WERI-Rb-1 (cell line): ENCODE measurements at regions not wholly inside any gene's neighbourhood (a gene's known extent, or its start where the extent isn't known, plus 50 kb on each side); places are given as distances from the start of the nearest gene placed in this dataset.

Source experiments
- DNase-seq: peaks from one replicate; pipeline ENCODE4 v3.0.0-alpha.2; 2020
- H3K27ac ChIP-seq: fragments of 250-450 bp; sonication (Bioruptor Pico); 2 replicates; pipeline ENCODE4 v1.5.1; 2020; ENCODE audit warnings: mild to moderate bottlenecking, moderate library complexity
- H3K27me3 ChIP-seq: fragments of 250-450 bp; sonication (Bioruptor Pico); 2 replicates; pipeline ENCODE4 v1.5.1; 2021; ENCODE audit warnings: mild to moderate bottlenecking, low read depth, moderate library complexity; ENCODE audit not compliant: insufficient read depth, severe bottlenecking
- H3K36me3 ChIP-seq: fragments of 250-450 bp; sonication (Bioruptor Pico); 2 replicates; pipeline ENCODE4 v1.5.1; 2020; ENCODE audit warnings: mild to moderate bottlenecking, moderate library complexity
- H3K4me3 ChIP-seq: 2 replicates; pipeline ENCODE4 v1.5.1; 2011; ENCODE audit warnings: low read depth, mild to moderate bottlenecking, control low read depth, low read length
- H3K9me3 ChIP-seq: fragments of 250-450 bp; sonication (Bioruptor Pico); 2 replicates; pipeline ENCODE4 v1.5.1; 2021; ENCODE audit warnings: mild to moderate bottlenecking, moderate library complexity; ENCODE audit not compliant: severe bottlenecking
- TF ChIP-seq, protein P1 (sequence below): IDR thresholded peaks from 2 replicates; pipeline ENCODE4 v1.5.1; 2011; ENCODE audit warnings: low read depth, mild to moderate bottlenecking, control low read depth, inconsistent platforms, low read length

DNA sequence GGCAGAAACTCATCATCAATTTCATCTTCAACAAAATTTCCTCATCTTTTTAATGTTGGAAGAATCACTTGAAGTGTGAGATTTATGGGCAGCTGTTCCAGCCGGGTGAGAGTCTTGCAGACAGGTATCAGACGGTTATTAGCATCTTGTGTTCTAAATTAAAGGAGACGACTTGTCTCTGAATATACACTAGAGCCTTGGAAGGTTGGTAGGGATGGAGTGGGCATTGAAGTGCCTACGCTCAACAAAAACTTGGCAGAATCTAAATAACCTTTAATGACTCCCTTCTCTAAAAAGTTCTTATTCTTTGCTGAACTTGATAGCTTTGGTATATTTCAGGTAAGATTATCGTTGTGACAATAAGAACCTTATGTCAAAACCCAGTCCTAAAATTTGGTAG is 111.5 kb upstream of the MAGI3 start:
- Histone ChIP-seq H3K9me3 (no peaks in the 10 kb centered on the region), H3K27ac (no peak overlapping the region), H3K4me3 (no peak overlapping the region), H3K27me3 (no peaks in the 10 kb centered on the region), H3K36me3 (no peaks in the 10 kb centered on the region)
- no peak for DNase-seq
- TF ChIP-seq, protein P1, sequence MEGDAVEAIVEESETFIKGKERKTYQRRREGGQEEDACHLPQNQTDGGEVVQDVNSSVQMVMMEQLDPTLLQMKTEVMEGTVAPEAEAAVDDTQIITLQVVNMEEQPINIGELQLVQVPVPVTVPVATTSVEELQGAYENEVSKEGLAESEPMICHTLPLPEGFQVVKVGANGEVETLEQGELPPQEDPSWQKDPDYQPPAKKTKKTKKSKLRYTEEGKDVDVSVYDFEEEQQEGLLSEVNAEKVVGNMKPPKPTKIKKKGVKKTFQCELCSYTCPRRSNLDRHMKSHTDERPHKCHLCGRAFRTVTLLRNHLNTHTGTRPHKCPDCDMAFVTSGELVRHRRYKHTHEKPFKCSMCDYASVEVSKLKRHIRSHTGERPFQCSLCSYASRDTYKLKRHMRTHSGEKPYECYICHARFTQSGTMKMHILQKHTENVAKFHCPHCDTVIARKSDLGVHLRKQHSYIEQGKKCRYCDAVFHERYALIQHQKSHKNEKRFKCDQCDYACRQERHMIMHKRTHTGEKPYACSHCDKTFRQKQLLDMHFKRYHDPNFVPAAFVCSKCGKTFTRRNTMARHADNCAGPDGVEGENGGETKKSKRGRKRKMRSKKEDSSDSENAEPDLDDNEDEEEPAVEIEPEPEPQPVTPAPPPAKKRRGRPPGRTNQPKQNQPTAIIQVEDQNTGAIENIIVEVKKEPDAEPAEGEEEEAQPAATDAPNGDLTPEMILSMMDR: no peak

DNA sequence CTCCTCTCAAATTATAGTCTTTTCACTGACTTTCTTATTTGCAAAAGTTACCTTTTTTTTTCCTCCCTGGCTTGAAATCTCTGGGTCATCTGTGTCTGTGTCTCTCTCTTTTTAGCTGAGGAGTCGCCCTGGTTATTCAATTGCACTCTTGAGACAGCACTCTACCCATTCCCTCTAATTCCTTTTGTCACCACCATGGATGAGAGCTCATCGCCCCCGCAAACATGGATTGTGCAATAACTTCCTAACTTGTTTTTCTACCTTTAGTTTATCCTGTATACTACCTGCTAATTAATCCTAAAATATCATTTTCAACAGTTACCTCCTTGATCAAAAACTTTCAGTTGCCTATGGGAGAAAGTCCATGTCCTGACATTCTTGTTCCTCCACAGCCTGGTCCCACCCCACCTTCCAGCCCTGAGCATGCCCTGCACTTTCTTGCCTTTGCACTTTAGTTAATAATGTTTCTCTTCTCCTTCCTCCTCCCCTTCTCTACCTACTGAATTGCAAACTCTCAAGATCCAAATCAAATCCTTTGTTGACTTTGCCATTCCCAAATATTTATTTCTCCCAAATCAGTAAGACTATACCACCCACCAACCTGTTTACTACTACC is 110.4 kb upstream of the MAGI3 start:
- no peaks in the 10 kb centered on the region for H3K9me3 ChIP-seq
- H3K4me3 ChIP-seq: no peak overlapping the region
- no peak overlapping the region for H3K27ac ChIP-seq
- DNase-seq: no peak
- H3K36me3 ChIP-seq: no peaks in the 10 kb centered on the region
- no peaks in the 10 kb centered on the region for H3K27me3 ChIP-seq
- TF ChIP-seq, protein P1: no peak

DNA sequence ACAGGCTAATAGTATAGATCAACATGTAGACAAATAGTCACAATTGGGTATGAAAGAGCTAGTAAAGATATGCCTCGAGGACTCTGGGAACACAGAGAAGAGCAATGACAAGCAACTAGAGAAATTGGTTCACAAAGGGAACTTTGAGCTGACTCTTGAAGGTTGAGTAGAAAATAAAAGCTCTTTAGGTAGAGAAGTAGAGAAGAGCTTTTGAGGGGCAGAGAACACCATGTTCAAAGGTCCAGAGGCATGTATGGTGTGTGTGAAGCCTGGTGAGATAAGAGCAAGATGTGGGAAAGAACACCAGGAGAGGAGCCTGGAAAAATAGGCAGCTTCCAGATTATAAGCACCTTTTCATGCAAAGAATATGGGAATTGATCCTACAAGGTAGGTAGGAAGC is 109.7 kb upstream of the MAGI3 start:
- DNase-seq: no peak
- H3K36me3 ChIP-seq: no peaks in the 10 kb centered on the region
- TF ChIP-seq, protein P1: no peak
- no peaks in the 10 kb centered on the region for H3K27me3 ChIP-seq
- H3K9me3 ChIP-seq: no peaks in the 10 kb centered on the region
- H3K27ac ChIP-seq: no peak overlapping the region
- H3K4me3 ChIP-seq: no peak overlapping the region

DNA sequence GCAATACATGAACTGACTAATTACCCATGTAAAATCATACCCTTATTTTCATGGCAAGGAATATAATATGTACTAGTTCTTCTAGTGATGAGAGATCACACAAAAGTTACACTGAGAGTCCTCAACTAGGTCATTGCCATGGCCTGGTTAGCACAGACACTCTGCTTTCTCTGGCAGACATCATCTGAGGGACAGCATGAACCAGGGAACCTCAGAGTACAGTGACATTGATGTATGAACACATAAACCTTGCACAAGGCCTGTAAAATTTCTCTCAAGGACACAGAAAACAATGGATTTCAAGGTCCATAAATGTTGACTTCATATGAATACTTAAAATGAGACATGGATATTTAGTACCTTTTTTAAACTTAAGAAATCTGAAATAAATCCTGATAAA is 108.8 kb upstream of the MAGI3 start:
- H3K9me3 ChIP-seq: no peaks in the 10 kb centered on the region
- H3K27me3 ChIP-seq: no peaks in the 10 kb centered on the region
- H3K27ac ChIP-seq: no peak overlapping the region
- DNase-seq: no peak
- no peak overlapping the region for H3K4me3 ChIP-seq
- TF ChIP-seq, protein P1: no peak
- no peaks in the 10 kb centered on the region for H3K36me3 ChIP-seq

DNA sequence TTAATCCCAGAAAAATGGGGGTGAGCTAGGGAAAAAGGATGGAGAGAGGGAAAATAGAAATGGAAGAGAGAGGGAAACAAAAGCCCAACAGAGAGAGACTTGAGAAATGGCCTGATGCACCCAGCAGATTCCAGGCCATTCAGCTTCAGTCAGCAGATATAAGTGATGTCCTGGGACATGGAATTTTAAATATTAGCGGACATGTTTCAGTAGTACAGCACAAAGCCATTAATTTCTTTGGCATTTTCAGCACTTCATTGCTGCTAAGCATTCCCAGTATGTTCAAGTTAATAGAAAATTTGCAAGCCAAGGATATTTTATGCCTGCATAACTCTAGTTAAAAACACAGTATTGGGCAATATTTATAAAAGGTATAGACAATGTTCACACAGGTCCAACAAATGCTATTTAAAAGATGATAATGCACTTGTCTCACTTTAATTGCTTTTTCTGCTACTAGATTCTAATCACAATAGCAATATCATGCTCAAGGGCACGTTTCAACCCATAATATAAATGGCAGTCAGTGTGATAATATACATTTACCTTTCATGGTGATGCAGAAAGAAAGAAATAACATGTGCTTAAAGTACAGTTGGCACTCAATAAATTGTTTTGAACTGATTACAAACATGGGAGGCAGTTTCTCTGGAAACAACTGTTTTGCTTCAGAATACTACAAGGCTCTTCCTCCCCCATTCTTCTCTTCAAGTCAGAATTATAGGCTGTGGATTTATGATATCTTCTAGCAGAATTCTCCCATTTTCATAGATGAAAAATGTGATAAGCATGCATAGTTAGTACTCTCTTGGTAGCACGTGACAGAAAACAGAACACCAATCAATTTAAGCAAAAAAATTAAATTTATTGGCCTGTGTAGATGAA is 108.1 kb upstream of the MAGI3 start:
- Histone ChIP-seq H3K9me3 (no peaks in the 10 kb centered on the region), H3K4me3 (no peak overlapping the region), H3K36me3 (no peaks in the 10 kb centered on the region), H3K27ac (no peak overlapping the region), H3K27me3 (no peaks in the 10 kb centered on the region)
- TF ChIP-seq, protein P1: no peak
- no peak for DNase-seq

DNA sequence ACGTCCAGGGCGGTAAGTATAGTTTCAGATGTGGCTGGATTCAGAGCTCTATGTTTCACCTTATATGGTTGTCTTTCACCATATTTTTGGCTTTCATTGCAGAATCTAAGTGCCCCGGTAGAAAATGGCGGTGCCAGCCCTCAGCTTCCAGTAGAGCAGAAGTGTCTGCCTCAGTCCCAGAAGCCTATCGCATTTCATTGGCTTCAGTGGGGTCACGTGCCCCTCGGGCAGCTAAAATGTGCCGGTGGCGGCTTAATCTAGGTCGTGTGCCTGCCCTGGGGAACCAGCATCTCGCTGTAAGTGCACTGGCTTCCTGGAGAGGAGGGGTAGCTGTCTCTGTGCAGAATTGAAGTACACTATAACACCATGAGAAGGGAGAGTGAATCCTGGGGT is 107.4 kb upstream of the MAGI3 start:
- Histone ChIP-seq H3K9me3 (no peaks in the 10 kb centered on the region), H3K27ac (no peak overlapping the region), H3K4me3 (no peak overlapping the region), H3K27me3 (no peaks in the 10 kb centered on the region), H3K36me3 (no peaks in the 10 kb centered on the region)
- DNase-seq: no peak
- TF ChIP-seq, protein P1: no peak
